ENCODE measurements at regions not wholly inside any gene's neighbourhood (a gene's known extent, or its start where the extent isn't known, plus 50 kb on each side); places are given as distances from the start of the nearest gene placed in this dataset.
"Not testable (repeated sequence)": the region's sequence is repeated elsewhere in the genome, so short reads cannot be mapped to it uniquely, and the experiment has no call there.

GRCh38 chr6:40848868-40849514 lies 190.0 kb downstream of the UNC5CL start:
- H3K4me3 Mint-ChIP-seq, result no peak overlapping the region
- POLR2A ChIA-PET, result no interaction called here
- H3K4me1 Mint-ChIP-seq, result peaks cover 6% of the 10 kb centered on the region
- H3K27me3 Mint-ChIP-seq, result peaks cover 9% of the 10 kb centered on the region
- no peaks in the 10 kb centered on the region for H3K9me3 Mint-ChIP-seq
- ATAC-seq (ENCODE audit: low read depth) (no peak), DNase-seq (no peak)
- H3K27ac Mint-ChIP-seq, result no peak overlapping the region
- H3K36me3 Mint-ChIP-seq, result peaks cover 1% of the 10 kb centered on the region

GRCh38 chr6:40848038-40848437 lies 191.0 kb downstream of the UNC5CL start:
- peaks cover 17% of the 10 kb centered on the region for H3K27me3 Mint-ChIP-seq
- no peak overlapping the region for H3K4me3 Mint-ChIP-seq
- H3K4me1 Mint-ChIP-seq, result peaks cover 5% of the 10 kb centered on the region
- no peak for DNase-seq
- no peaks in the 10 kb centered on the region for H3K9me3 Mint-ChIP-seq
- no peak overlapping the region for H3K27ac Mint-ChIP-seq
- POLR2A ChIA-PET, result no interaction called here
- no peak for ATAC-seq (ENCODE audit: low read depth)
- peaks cover 1% of the 10 kb centered on the region for H3K36me3 Mint-ChIP-seq

GRCh38 chr6:40845553-40845952 lies 193.5 kb downstream of the UNC5CL start:
- Mint-ChIP-seq H3K9me3 (no peaks in the 10 kb centered on the region), H3K27ac (no peak overlapping the region), H3K27me3 (peaks cover 25% of the 10 kb centered on the region), H3K4me1 (peaks cover 5% of the 10 kb centered on the region), H3K36me3 (no peaks in the 10 kb centered on the region), H3K4me3 (no peak overlapping the region)
- DNase-seq, result no peak
- POLR2A ChIA-PET, result no interaction called here
- no peak for ATAC-seq (ENCODE audit: low read depth)

- Mint-ChIP-seq H3K27ac (no peak overlapping the region), H3K4me1 (peaks cover 5% of the 10 kb centered on the region), H3K9me3 (no peaks in the 10 kb centered on the region), H3K4me3 (no peak overlapping the region), H3K27me3 (peaks cover 29% of the 10 kb centered on the region), H3K36me3 (no peaks in the 10 kb centered on the region)
- DNase-seq (no peak), ATAC-seq (ENCODE audit: low read depth) (no peak)
- POLR2A ChIA-PET, result no interaction called here
Measured at GRCh38 chr6:40844246-40844645, 194.8 kb downstream of the UNC5CL start.

DNA sequence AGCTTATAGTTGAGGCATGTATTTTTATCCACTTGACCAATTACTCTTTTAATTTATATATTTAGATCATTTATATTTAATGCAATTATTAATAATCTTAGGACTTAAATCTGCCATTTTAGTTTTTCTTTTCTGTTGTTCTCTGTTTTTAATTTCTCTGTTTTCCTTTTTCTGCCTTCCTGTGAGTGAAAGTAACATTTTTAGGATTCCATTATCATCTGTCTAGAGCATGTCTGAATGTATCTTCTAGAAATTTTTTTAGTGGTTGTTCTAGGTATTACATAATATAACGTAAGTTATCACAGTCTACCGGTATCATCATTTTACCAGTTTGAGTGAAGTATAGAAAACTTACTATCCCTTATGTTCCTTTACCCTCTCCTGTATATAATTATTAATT lies 197.3 kb downstream of the UNC5CL start:
- DNase-seq, result no peak
- Mint-ChIP-seq H3K27me3 (peaks cover 40% of the 10 kb centered on the region), H3K4me3 (no peak overlapping the region), H3K4me1 (peaks cover 5% of the 10 kb centered on the region), H3K9me3 (no peaks in the 10 kb centered on the region), H3K36me3 (no peaks in the 10 kb centered on the region), H3K27ac (no peak overlapping the region)
- ATAC-seq (ENCODE audit: low read depth), result no peak
- POLR2A ChIA-PET, result no interaction called here

DNA sequence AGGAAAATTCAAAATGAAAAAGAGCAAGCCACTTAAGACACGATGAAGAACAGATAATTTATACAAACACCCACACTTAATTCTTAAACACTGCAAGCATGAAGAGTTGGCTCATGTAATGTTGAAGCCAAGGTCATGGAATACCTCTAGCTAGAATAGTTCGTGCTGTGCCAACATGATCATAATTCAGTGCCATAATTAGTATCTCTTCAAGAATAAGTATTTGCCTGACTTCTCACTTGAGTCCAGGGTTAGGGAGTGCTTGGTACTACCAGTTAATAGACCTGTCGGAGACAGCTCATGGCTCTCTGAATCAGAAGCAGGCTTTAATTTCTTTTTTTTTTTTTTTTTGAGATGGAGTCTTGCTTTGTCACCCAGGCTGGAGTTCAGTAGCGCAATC lies 206.3 kb downstream of the UNC5CL start:
- Mint-ChIP-seq H3K4me3 (no peak overlapping the region), H3K4me1 (no peaks in the 10 kb centered on the region), H3K36me3 (no peaks in the 10 kb centered on the region), H3K27ac (no peak overlapping the region), H3K9me3 (no peaks in the 10 kb centered on the region), H3K27me3 (peaks cover 49% of the 10 kb centered on the region)
- POLR2A ChIA-PET, result no interaction called here
- ATAC-seq (ENCODE audit: low read depth) (no peak), DNase-seq (no peak)

DNA sequence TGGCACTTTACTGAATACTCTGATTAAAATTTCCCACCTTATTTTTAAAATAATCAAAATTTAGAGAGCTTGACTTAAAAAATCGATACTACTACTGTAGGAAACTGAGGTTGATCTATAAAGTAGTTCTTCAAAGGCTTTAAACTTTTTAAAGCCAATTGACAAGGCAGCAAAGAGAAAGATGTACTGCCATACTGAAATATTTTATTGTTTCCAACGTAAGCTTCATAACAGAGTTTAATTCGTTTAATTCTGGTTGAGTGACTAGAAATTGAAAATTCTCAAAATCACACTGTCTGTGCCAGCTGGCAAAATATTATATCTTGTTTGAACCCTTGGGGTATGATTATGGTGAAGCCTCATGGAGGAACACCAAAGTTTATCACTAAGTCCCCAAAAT lies 207.6 kb downstream of the UNC5CL start:
- no peaks in the 10 kb centered on the region for H3K36me3 Mint-ChIP-seq
- H3K4me1 Mint-ChIP-seq, result no peaks in the 10 kb centered on the region
- ATAC-seq (ENCODE audit: low read depth) (no peak), DNase-seq (no peak)
- H3K9me3 Mint-ChIP-seq, result no peaks in the 10 kb centered on the region
- peaks cover 43% of the 10 kb centered on the region for H3K27me3 Mint-ChIP-seq
- no peak overlapping the region for H3K27ac Mint-ChIP-seq
- H3K4me3 Mint-ChIP-seq, result no peak overlapping the region
- POLR2A ChIA-PET, result no interaction called here

DNA sequence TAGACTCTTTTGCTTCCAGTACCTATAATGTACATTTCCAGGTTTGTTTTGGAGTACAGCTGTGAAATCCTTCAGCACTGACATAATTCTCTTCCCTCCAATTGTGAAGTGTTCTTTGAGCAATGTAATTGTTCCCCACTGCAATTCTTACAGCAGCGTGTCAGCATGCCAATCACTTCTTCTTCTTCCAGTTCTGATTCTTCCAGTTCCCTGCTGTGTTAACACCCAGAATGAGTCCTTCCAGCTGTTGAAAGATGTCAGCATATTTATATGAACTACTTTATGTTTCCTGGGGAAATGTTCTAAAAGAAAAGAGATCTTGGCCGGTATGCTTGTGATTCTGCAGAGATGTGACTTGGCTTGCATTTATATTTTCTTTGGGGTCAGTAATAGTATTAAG lies 213.9 kb downstream of the UNC5CL start:
- Mint-ChIP-seq H3K36me3 (no peaks in the 10 kb centered on the region), H3K4me1 (no peaks in the 10 kb centered on the region), H3K4me3 (no peak overlapping the region), H3K27me3 (peaks cover 30% of the 10 kb centered on the region), H3K27ac (no peak overlapping the region), H3K9me3 (no peaks in the 10 kb centered on the region)
- POLR2A ChIA-PET, result no interaction called here
- ATAC-seq (ENCODE audit: low read depth), result no peak
- no peak for DNase-seq

- H3K27me3 Mint-ChIP-seq, result peaks cover 30% of the 10 kb centered on the region
- DNase-seq, H3K4me1 Mint-ChIP-seq, H3K4me3 Mint-ChIP-seq, POLR2A ChIA-PET, H3K27ac Mint-ChIP-seq, H3K9me3 Mint-ChIP-seq, H3K36me3 Mint-ChIP-seq: not testable (repeated sequence)
- peak; percentile 81 for ATAC-seq (ENCODE audit: low read depth)
Measured at GRCh38 chr6:40823917-40824891, 214.8 kb downstream of the UNC5CL start.

DNA sequence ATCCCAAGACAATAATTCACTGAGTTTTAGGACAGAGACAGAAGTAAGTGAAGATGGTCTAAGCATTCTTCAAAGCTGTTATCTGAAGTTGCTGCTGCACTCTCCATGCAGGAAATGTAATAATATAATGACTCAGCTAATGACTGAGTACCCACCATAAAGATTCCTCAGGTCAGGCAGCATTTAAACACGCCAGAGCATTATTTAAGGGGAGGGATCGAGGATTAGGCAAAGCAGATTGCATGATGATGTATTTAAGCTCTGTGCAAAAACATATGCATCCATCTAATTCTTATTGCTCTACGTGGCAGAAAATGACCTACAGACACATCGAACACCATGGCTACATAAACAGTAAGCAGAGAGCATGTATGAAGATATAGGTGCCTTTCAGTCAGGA lies 216.4 kb downstream of the UNC5CL start:
- no peak overlapping the region for H3K27ac Mint-ChIP-seq
- POLR2A ChIA-PET, result no interaction called here
- H3K9me3 Mint-ChIP-seq, result no peaks in the 10 kb centered on the region
- DNase-seq, result no peak
- no peak overlapping the region for H3K4me3 Mint-ChIP-seq
- H3K36me3 Mint-ChIP-seq, result no peaks in the 10 kb centered on the region
- no peaks in the 10 kb centered on the region for H3K4me1 Mint-ChIP-seq
- peaks cover 24% of the 10 kb centered on the region for H3K27me3 Mint-ChIP-seq
- ATAC-seq (ENCODE audit: low read depth), result no peak

DNA sequence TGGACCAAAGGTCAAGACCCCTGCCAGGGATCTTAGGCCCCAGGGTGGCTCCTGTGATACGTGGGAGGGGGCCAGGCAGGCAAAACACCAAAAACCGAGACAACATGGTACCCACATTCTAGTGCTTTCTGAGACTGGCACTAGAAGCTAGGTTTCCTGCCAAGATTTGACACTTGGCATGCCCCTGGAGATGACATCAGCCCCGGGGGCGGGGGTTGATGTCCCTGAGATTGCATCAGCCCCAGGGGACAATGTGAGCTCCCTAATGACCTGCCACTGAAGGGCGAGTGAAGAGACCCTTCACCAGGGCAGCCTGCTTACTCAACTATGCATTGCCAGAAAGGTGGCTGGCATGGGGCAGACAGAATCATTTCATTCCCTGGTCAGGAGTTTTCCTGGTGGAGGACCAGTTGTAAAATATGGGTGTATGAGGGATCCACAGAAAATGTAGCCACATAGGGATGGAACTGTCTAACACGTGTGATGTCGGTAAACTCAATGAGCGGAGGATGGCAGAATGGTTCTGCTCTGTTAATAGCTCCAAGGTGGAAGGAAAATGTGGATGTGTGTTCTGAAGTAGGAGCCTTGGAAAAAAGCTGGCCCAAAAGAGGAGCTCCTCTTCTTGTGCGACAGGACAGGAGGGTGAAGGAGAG lies 219.7 kb downstream of the UNC5CL start:
- Mint-ChIP-seq H3K9me3 (no peaks in the 10 kb centered on the region), H3K4me3 (no peak overlapping the region), H3K36me3 (no peaks in the 10 kb centered on the region), H3K27ac (no peak overlapping the region), H3K4me1 (no peaks in the 10 kb centered on the region), H3K27me3 (peaks cover 14% of the 10 kb centered on the region)
- DNase-seq (no peak), ATAC-seq (ENCODE audit: low read depth) (no peak)
- POLR2A ChIA-PET, result no interaction called here

- H3K4me3 Mint-ChIP-seq, result no peak overlapping the region
Measured at GRCh38 chr6:40817369-40817768, 221.7 kb downstream of the UNC5CL start.

GRCh38 chr6:40816601-40817000 lies 222.4 kb downstream of the UNC5CL start:
- peaks cover 4% of the 10 kb centered on the region for H3K27me3 Mint-ChIP-seq
- H3K4me3 Mint-ChIP-seq, result no peak overlapping the region
- DNase-seq (no peak), ATAC-seq (ENCODE audit: low read depth) (no peak)
- no peaks in the 10 kb centered on the region for H3K36me3 Mint-ChIP-seq
- no peaks in the 10 kb centered on the region for H3K9me3 Mint-ChIP-seq
- no peaks in the 10 kb centered on the region for H3K4me1 Mint-ChIP-seq
- no peak overlapping the region for H3K27ac Mint-ChIP-seq
- POLR2A ChIA-PET, result no interaction called here

More at GRCh38 chr6:40817369-40817768, 221.7 kb downstream of the UNC5CL start:
- POLR2A ChIA-PET, result no interaction called here
- no peaks in the 10 kb centered on the region for H3K36me3 Mint-ChIP-seq
- H3K27me3 Mint-ChIP-seq, result peaks cover 7% of the 10 kb centered on the region
- H3K27ac Mint-ChIP-seq, result no peak overlapping the region
- ATAC-seq (ENCODE audit: low read depth) (no peak), DNase-seq (no peak)
- no peaks in the 10 kb centered on the region for H3K4me1 Mint-ChIP-seq
- no peaks in the 10 kb centered on the region for H3K9me3 Mint-ChIP-seq

GRCh38 chr6:40815731-40816130 lies 223.3 kb downstream of the UNC5CL start:
- Mint-ChIP-seq H3K36me3 (no peaks in the 10 kb centered on the region), H3K4me3 (no peak overlapping the region), H3K27ac (no peak overlapping the region), H3K4me1 (no peaks in the 10 kb centered on the region), H3K27me3 (peaks cover under 1% of the 10 kb centered on the region), H3K9me3 (no peaks in the 10 kb centered on the region)
- POLR2A ChIA-PET, result no interaction called here
- no peak for ATAC-seq (ENCODE audit: low read depth)
- no peak for DNase-seq
